Neural cell (in vitro differentiated cells): ENCODE measurements at regions not wholly inside any gene's neighbourhood (a gene's known extent, or its start where the extent isn't known, plus 50 kb on each side); places are given as distances from the start of the nearest gene placed in this dataset.

ENCODE experiments used
- H2AFZ ChIP-seq: fragments of 200-600, 300-800 bp; sonication (generic), shearing (Covaris generic); 2 replicates; pipeline ENCODE4 v1.6.0; 2014; ENCODE audit warnings: low read depth, mild to moderate bottlenecking, antibody characterized with exemption, low read length, moderate library complexity
- H3F3A ChIP-seq: fragments of 200-600 bp; shearing (Covaris generic); 2 replicates; pipeline ENCODE4 v1.6.1; 2016; ENCODE audit warnings: mild to moderate bottlenecking, moderate library complexity, mixed read lengths, antibody characterized with exemption, low read length; ENCODE audit not compliant: insufficient read depth, poor library complexity, severe bottlenecking
- H3K27ac ChIP-seq: fragments of 200-600, 300-800 bp; sonication (generic), shearing (Covaris generic); 2 replicates; pipeline ENCODE4 v1.5.1; 2014; ENCODE audit warnings: mild to moderate bottlenecking, low read length, moderate library complexity
- H3K27me3 ChIP-seq: fragments of 300-800, 200-600 bp; sonication (generic), shearing (Covaris generic); 2 replicates; pipeline ENCODE4 v1.6.0; 2014; ENCODE audit warnings: mild to moderate bottlenecking, low read depth, low read length, moderate library complexity; ENCODE audit not compliant: insufficient read depth
- H3K36me3 ChIP-seq: fragments of 300-800, 200-600 bp; sonication (generic), shearing (Covaris generic); 2 replicates; pipeline ENCODE4 v1.5.1; 2014; ENCODE audit warnings: mild to moderate bottlenecking, antibody characterized with exemption, low read length, moderate library complexity; ENCODE audit not compliant: insufficient read depth
- H3K4me2 ChIP-seq: fragments of 300-800, 200-600 bp; sonication (generic), shearing (Covaris generic); 2 replicates; pipeline ENCODE4 v1.6.0; 2014; ENCODE audit warnings: mild to moderate bottlenecking, low read length
- H3K4me3 ChIP-seq: fragments of 300-800, 200-600 bp; sonication (generic), shearing (Covaris generic); 2 replicates; pipeline ENCODE4 v1.5.1; 2014; ENCODE audit warnings: mild to moderate bottlenecking, low read length, moderate library complexity
- H3K79me2 ChIP-seq: fragments of 200-600 bp; shearing (Covaris generic); replicated peaks from 2 replicates; pipeline ENCODE4 v1.6.0; 2014; ENCODE audit warnings: mild to moderate bottlenecking, low read length, moderate library complexity; ENCODE audit not compliant: insufficient read depth
- H3K9ac ChIP-seq: fragments of 300-800, 200-600 bp; sonication (generic), shearing (Covaris generic); 2 replicates; pipeline ENCODE4 v1.6.1; 2016; ENCODE audit warnings: mild to moderate bottlenecking, low read length, mixed read lengths
- H3K9me2 ChIP-seq: fragments of 200-600 bp; shearing (Covaris generic); 2 replicates; pipeline ENCODE4 v1.6.1; 2016; ENCODE audit warnings: mild to moderate bottlenecking, low read length, mixed read lengths; ENCODE audit not compliant: insufficient read depth
- H3K9me3 ChIP-seq: fragments of 200-600, 300-800 bp; sonication (generic), shearing (Covaris generic); 2 replicates; pipeline ENCODE4 v1.6.1; 2016; ENCODE audit warnings: mild to moderate bottlenecking, mixed run types, low read length, moderate library complexity, mixed read lengths
- H4K20me1 ChIP-seq: fragments of 200-600 bp; shearing (Covaris generic); 2 replicates; pipeline ENCODE4 v1.6.1; 2016; ENCODE audit warnings: mild to moderate bottlenecking, mixed run types; ENCODE audit not compliant: insufficient read depth
- EP300 ChIP-seq: fragments of 450-650 bp; conservative IDR thresholded peaks from 2 replicates; pipeline ENCODE4 v1.6.1; 2014; ENCODE audit warnings: antibody characterized with exemption, mild to moderate bottlenecking, moderate library complexity; ENCODE audit not compliant: poor library complexity, severe bottlenecking
- EZH2 ChIP-seq: fragments of 200-600, 300-800 bp; shearing (Covaris generic), sonication (generic); IDR thresholded peaks from 2 replicates; pipeline ENCODE4 v1.6.1; 2014; ENCODE audit warnings: antibody characterized with exemption, low read length, borderline replicate concordance, mild to moderate bottlenecking; ENCODE audit not compliant: insufficient read depth, poor library complexity, severe bottlenecking
- MXI1 ChIP-seq: fragments of 450-650 bp; conservative IDR thresholded peaks from 2 replicates; pipeline ENCODE4 v1.6.1; 2014; ENCODE audit warnings: antibody characterized with exemption, mild to moderate bottlenecking; ENCODE audit not compliant: poor library complexity, severe bottlenecking
- POLR2AphosphoS5 ChIP-seq: IDR thresholded peaks from 2 replicates; pipeline ENCODE4 v1.6.1; 2012
- RAD21 ChIP-seq: fragments of 450-650 bp; conservative IDR thresholded peaks from 2 replicates; pipeline ENCODE4 v1.6.1; 2014; ENCODE audit warnings: antibody characterized with exemption, mild to moderate bottlenecking, moderate library complexity
- REST ChIP-seq: IDR thresholded peaks from 2 replicates; pipeline ENCODE4 v1.6.1; 2012; ENCODE audit warnings: borderline replicate concordance
- SMC3 ChIP-seq: fragments of 450-650 bp; conservative IDR thresholded peaks from 2 replicates; pipeline ENCODE4 v1.6.1; 2014; ENCODE audit warnings: antibody characterized with exemption, mild to moderate bottlenecking, moderate library complexity; ENCODE audit not compliant: poor library complexity
- TAF1 ChIP-seq: IDR thresholded peaks from 2 replicates; pipeline ENCODE4 v1.6.1; 2012; ENCODE audit warnings: low read depth
- TF ChIP-seq, protein P1 (sequence below): fragments of 450-650 bp; IDR thresholded peaks from 2 replicates; pipeline ENCODE4 v1.5.1; 2014; ENCODE audit warnings: antibody characterized with exemption, mild to moderate bottlenecking, moderate library complexity; ENCODE audit not compliant: poor library complexity, severe bottlenecking

DNA sequence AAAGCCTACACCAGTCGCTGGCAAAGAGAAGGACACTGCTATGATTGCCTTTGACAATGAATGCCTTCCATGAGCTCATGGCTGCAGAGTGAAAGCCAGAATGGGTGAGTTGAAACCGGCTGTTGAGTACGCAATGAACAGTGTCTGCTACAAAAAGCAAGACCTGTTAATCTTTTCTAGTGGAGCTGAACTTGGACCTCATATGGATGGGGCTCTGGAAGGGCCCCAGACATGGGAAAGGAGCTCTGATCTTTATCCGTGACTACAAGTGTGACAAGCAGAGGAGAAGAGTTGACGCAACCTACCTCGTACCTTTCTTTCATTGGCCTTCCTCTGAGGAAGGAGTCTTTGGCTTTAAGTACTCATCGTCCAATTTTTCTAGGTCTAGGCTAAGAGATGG lies 67.1 kb upstream of the TSC22D1 start:
- no peak overlapping the region for H2AFZ ChIP-seq
- H3K9me2 ChIP-seq = no peaks in the 10 kb centered on the region
- no peak overlapping the region for H3K27ac ChIP-seq
- no peaks in the 10 kb centered on the region for H3F3A ChIP-seq
- H3K4me3 ChIP-seq = no peak overlapping the region
- no peaks in the 10 kb centered on the region for H3K36me3 ChIP-seq
- no peak overlapping the region for H3K4me2 ChIP-seq
- H3K9ac ChIP-seq = no peak overlapping the region
- H3K79me2 ChIP-seq = no peaks in the 10 kb centered on the region
- no peaks in the 10 kb centered on the region for H3K27me3 ChIP-seq
- H3K9me3 ChIP-seq = no peaks in the 10 kb centered on the region
- TF ChIP-seq POLR2AphosphoS5 (no peak), RAD21 (no peak), REST (no peak), TAF1 (no peak), EP300 (no peak), SMC3 (no peak), EZH2 (no peak), MXI1 (no peak)
- TF ChIP-seq, protein P1, sequence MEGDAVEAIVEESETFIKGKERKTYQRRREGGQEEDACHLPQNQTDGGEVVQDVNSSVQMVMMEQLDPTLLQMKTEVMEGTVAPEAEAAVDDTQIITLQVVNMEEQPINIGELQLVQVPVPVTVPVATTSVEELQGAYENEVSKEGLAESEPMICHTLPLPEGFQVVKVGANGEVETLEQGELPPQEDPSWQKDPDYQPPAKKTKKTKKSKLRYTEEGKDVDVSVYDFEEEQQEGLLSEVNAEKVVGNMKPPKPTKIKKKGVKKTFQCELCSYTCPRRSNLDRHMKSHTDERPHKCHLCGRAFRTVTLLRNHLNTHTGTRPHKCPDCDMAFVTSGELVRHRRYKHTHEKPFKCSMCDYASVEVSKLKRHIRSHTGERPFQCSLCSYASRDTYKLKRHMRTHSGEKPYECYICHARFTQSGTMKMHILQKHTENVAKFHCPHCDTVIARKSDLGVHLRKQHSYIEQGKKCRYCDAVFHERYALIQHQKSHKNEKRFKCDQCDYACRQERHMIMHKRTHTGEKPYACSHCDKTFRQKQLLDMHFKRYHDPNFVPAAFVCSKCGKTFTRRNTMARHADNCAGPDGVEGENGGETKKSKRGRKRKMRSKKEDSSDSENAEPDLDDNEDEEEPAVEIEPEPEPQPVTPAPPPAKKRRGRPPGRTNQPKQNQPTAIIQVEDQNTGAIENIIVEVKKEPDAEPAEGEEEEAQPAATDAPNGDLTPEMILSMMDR = no peak
- no peaks in the 10 kb centered on the region for H4K20me1 ChIP-seq

DNA sequence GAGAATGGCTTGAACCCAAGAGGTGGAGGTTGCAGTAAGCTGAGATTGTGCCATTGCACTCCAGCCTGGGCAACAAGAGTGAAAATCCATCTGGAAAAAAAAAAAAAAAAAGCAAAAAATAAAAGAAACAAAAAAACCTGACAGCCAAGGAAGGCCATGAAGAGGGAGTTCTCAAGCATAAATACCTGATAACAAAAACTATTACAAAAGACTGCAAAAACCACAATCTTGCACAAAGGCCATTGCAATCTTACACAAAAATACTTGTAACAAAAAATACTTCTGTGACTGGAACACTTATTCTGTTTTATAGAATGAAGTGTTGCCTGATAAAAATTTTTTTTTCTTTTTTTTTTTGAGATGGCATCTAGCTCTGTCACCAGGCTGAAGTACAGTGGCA lies 61.5 kb upstream of the TSC22D1 start:
- TF ChIP-seq EZH2 = no peak
- no peak for TF ChIP-seq EP300
- TF ChIP-seq REST = no peak
- no peak for TF ChIP-seq RAD21
- TF ChIP-seq POLR2AphosphoS5 = no peak
- TF ChIP-seq SMC3 = no peak
- no peak for TF ChIP-seq MXI1
- TF ChIP-seq TAF1 = no peak
- TF ChIP-seq, protein P1 = no peak
- Histone ChIP-seq H3K9me2 (no peaks in the 10 kb centered on the region), H3K27me3 (no peaks in the 10 kb centered on the region), H3K4me2 (no peak overlapping the region), H3K9me3 (no peaks in the 10 kb centered on the region), H4K20me1 (no peaks in the 10 kb centered on the region), H3K36me3 (no peaks in the 10 kb centered on the region), H3F3A (no peaks in the 10 kb centered on the region), H3K9ac (no peak overlapping the region), H2AFZ (no peak overlapping the region), H3K27ac (no peak overlapping the region), H3K79me2 (no peaks in the 10 kb centered on the region), H3K4me3 (no peak overlapping the region)
